CD14-positive monocyte (primary cell): ENCODE measurements at regions not wholly inside any gene's neighbourhood (a gene's known extent, or its start where the extent isn't known, plus 50 kb on each side); places are given as distances from the start of the nearest gene placed in this dataset.

ENCODE experiments used
- DNase-seq, 3 donors: peaks; one replicate each; pipeline ENCODE4 v3.0.0-alpha.2; 2011 to 2022
- H2AFZ ChIP-seq: 2 replicates; pipeline ENCODE4 v1.6.0; 2012; ENCODE audit warnings: mild to moderate bottlenecking, low read depth, low read length, inconsistent platforms; ENCODE audit not compliant: insufficient read depth, poor library complexity, severe bottlenecking
- H3K27ac ChIP-seq, 2 donors: 1 replicate in 1 of 2; 2 replicates in 1 of 2; pipeline ENCODE4 v1.5.1; 2012 to 2013; ENCODE audit warnings: low read length in 2 of 2, control low read depth in 1 of 2, inconsistent platforms in 1 of 2, low read depth in 1 of 2, mild to moderate bottlenecking in 1 of 2
- H3K27me3 ChIP-seq, 2 donors: one replicate each; pipeline versions ENCODE4 v1.6.0 to v1.6.1; 2011 to 2013; ENCODE audit warnings: low read length in 2 of 2; ENCODE audit not compliant: control insufficient read depth in 2 of 2, insufficient read depth in 2 of 2
- H3K36me3 ChIP-seq, 2 donors: replicated peaks in 1 of 2; 1 replicate in 1 of 2; 2 replicates in 1 of 2; pipeline versions ENCODE4 v1.5.1 to v1.6.1; 2012 to 2013; ENCODE audit warnings: low read length in 2 of 2, control low read depth in 1 of 2, inconsistent platforms in 1 of 2, mild to moderate bottlenecking in 1 of 2; ENCODE audit not compliant: insufficient read depth in 2 of 2, control insufficient read depth in 1 of 2
- H3K4me1 ChIP-seq, 2 donors: 1 replicate in 1 of 2; 2 replicates in 1 of 2; pipeline versions ENCODE4 v1.5.1 to v1.6.1; 2012 to 2013; ENCODE audit warnings: low read length in 2 of 2, control low read depth in 1 of 2, inconsistent platforms in 1 of 2, mild to moderate bottlenecking in 1 of 2, moderate library complexity in 1 of 2; ENCODE audit not compliant: insufficient read depth in 2 of 2, control insufficient read depth in 1 of 2
- H3K4me2 ChIP-seq: replicated peaks from 2 replicates; pipeline ENCODE3; 2012; ENCODE audit warnings: low read length, moderate library complexity, mild to moderate bottlenecking; ENCODE audit not compliant: poor library complexity, severe bottlenecking; ENCODE audit errors: extremely low read depth
- H3K4me3 ChIP-seq, 3 experiments: fragments of 200-600 bp in 1 of 3; sonication (generic) in 1 of 3; replicated peaks in 1 of 3; 1 replicate in 2 of 3; 2 replicates in 1 of 3; pipeline ENCODE4 v1.5.1; 2011 to 2013; ENCODE audit warnings: low read length in 3 of 3, mild to moderate bottlenecking in 3 of 3, control low read depth in 2 of 3, low read depth in 2 of 3, inconsistent platforms in 1 of 3, moderate library complexity in 1 of 3
- H3K79me2 ChIP-seq: 2 replicates; pipeline ENCODE4 v1.6.0; 2012; ENCODE audit warnings: mild to moderate bottlenecking, control low read depth, inconsistent platforms, low read length, moderate library complexity; ENCODE audit not compliant: insufficient read depth
- H3K9ac ChIP-seq: 2 replicates; pipeline ENCODE4 v1.6.0; 2017; ENCODE audit warnings: low read length, mild to moderate bottlenecking; ENCODE audit not compliant: insufficient read depth, poor library complexity, severe bottlenecking
- H3K9me3 ChIP-seq, 2 donors: replicated peaks in 1 of 2; 1 replicate in 1 of 2; 2 replicates in 1 of 2; pipeline versions ENCODE4 v1.5.1 to v1.6.1; 2012 to 2013; ENCODE audit warnings: low read length in 2 of 2, control low read depth in 1 of 2; ENCODE audit not compliant: control insufficient read depth in 1 of 2, insufficient read depth in 1 of 2
- H4K20me1 ChIP-seq: 2 replicates; pipeline ENCODE4 v1.6.0; 2012; ENCODE audit warnings: mild to moderate bottlenecking, low read length, control low read depth, moderate library complexity; ENCODE audit not compliant: insufficient read depth
- H3K27ac Mint-ChIP-seq, 7 donors: one replicate each; pipeline ENCODE4 v1.8.0; 2020; ENCODE audit warnings: mild to moderate bottlenecking in 7 of 7, mixed read lengths in 7 of 7, moderate library complexity in 6 of 7, inconsistent platforms in 2 of 7
- H3K27me3 Mint-ChIP-seq, 3 donors: one replicate each; pipeline ENCODE4 v1.8.0; 2021 to 2022; ENCODE audit warnings: low read depth in 3 of 3, mild to moderate bottlenecking in 3 of 3, mixed read lengths in 3 of 3, moderate library complexity in 3 of 3, inconsistent platforms in 1 of 3
- H3K36me3 Mint-ChIP-seq, 2 donors: one replicate each; pipeline ENCODE4 v1.8.0; 2020; ENCODE audit warnings: mixed read lengths in 2 of 2, inconsistent platforms in 1 of 2, mild to moderate bottlenecking in 1 of 2
- H3K4me1 Mint-ChIP-seq: one replicate; pipeline ENCODE4 v1.8.0; 2020; ENCODE audit warnings: mild to moderate bottlenecking, mixed read lengths
- H3K4me3 Mint-ChIP-seq, 2 donors: one replicate each; pipeline ENCODE4 v1.8.0; 2020; ENCODE audit warnings: mild to moderate bottlenecking in 2 of 2, mixed read lengths in 2 of 2, moderate library complexity in 1 of 2
- H3K9me3 Mint-ChIP-seq, 7 donors: one replicate each; pipeline ENCODE4 v1.8.0; 2020 to 2022; ENCODE audit warnings: mixed read lengths in 7 of 7, mild to moderate bottlenecking in 6 of 7, moderate library complexity in 6 of 7, inconsistent platforms in 2 of 7
- CTCF ChIP-seq: fragments of 200-600 bp; IDR thresholded peaks from one replicate; pipeline ENCODE4 v1.8.0; 2022; ENCODE audit warnings: antibody characterized with exemption, mild to moderate bottlenecking
- WGBS: methylation state at CpG from one replicate; pipeline ENCODE4 v1.1.5; 2013; ENCODE audit warnings: missing lambda C conversion rate; ENCODE audit not compliant: insufficient coverage; 5-methylcytosine and 5-hydroxymethylcytosine counted together
- intact Hi-C, 2 donors: fragments of 100-400 bp; cut with micrococcal nuclease; formaldehyde crosslinking; loops; one replicate each; pipeline versions ENCODE4 v1.15.0 to v1.15.1; 2023

DNA sequence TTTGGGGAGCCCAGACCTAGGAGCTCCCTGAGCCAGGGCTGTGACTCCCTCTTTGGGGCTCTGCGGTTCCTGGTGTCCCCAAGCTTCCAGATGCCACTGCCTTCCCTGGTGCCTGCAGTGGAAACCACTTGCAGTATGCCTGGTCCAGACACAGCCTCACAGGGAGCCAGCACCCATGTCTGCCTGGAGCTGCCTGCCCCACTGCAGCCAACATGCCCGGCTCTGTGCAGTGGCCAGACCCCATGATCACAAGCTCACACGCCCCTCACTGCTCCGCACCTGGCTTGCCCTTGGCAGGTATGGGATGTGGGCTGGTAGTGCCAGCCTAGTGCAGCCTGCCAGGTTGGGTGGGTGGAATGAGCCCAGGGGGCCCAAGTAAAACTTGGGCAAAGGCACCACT, 644.8 kb downstream of the HTR1B start:
- no peaks in the 10 kb centered on the region for H3K27me3 ChIP-seq
- Mint-ChIP-seq H3K27me3 (peaks cover 0 to 1% (median 0%) of the 10 kb centered on the region in 3 donors), H3K4me3 (no peak overlapping the region), H3K36me3 (no peaks in the 10 kb centered on the region), H3K27ac (no peak overlapping the region), H3K4me1 (no peaks in the 10 kb centered on the region), H3K9me3 (peaks cover 4 to 17% (median 12%) of the 10 kb centered on the region in 7 donors)
- intact Hi-C loops: no loop called here
- no peaks in the 10 kb centered on the region for H3K36me3 ChIP-seq
- no peak overlapping the region for H3K4me2 ChIP-seq
- no peak overlapping the region for H2AFZ ChIP-seq
- no peaks in the 10 kb centered on the region for H3K4me1 ChIP-seq
- H3K4me3 ChIP-seq: no peak overlapping the region
- DNase-seq: no peak
- H3K9me3 ChIP-seq: peaks cover 5 to 17% of the 10 kb centered on the region in 2 donors
- no peaks in the 10 kb centered on the region for H3K79me2 ChIP-seq
- 93% methylated on average over 1 of the region's 4 CpGs for WGBS
- no peak for TF ChIP-seq CTCF
- no peak overlapping the region for H3K9ac ChIP-seq
- H4K20me1 ChIP-seq: no peaks in the 10 kb centered on the region
- no peak overlapping the region for H3K27ac ChIP-seq

GRCh38 chr6:76817429-76817828, 645.9 kb downstream of the HTR1B start:
- H3K27me3 ChIP-seq: no peaks in the 10 kb centered on the region
- no peak for DNase-seq
- no peaks in the 10 kb centered on the region for H3K4me1 ChIP-seq
- no peak overlapping the region for H3K4me3 ChIP-seq
- H3K4me2 ChIP-seq: no peak overlapping the region
- Mint-ChIP-seq H3K9me3 (peaks cover 3 to 13% (median 8%) of the 10 kb centered on the region in 7 donors), H3K27me3 (peaks cover 0 to 1% (median 0%) of the 10 kb centered on the region in 3 donors), H3K4me3 (no peak overlapping the region), H3K4me1 (no peaks in the 10 kb centered on the region), H3K36me3 (no peaks in the 10 kb centered on the region), H3K27ac (no peak overlapping the region)
- intact Hi-C loops: no loop called here
- H3K79me2 ChIP-seq: no peaks in the 10 kb centered on the region
- H3K9ac ChIP-seq: no peak overlapping the region
- no peaks in the 10 kb centered on the region for H3K36me3 ChIP-seq
- no peak overlapping the region for H3K27ac ChIP-seq
- H3K9me3 ChIP-seq: peaks cover 11 to 17% of the 10 kb centered on the region in 2 donors
- no peaks in the 10 kb centered on the region for H4K20me1 ChIP-seq
- H2AFZ ChIP-seq: no peak overlapping the region
- no peak for TF ChIP-seq CTCF
- WGBS: 92% methylated on average over 5 of the region's 5 CpGs
